Activated B cell treated with CpG ODN at 0.5 μM for 24 hours (primary cell): ENCODE measurements at regions not wholly inside any gene's neighbourhood (a gene's known extent, or its start where the extent isn't known, plus 50 kb on each side); places are given as distances from the start of the nearest gene placed in this dataset.

Experiments used
- ATAC-seq: fragments of 200-7000 bp; cut with Tn5 transposase; one replicate; pipeline ENCODE4 v1.10.0; 2021; ENCODE audit warnings: low read depth, mild to moderate bottlenecking, moderate library complexity
- CTCF ChIA-PET: fragments of 350-600 bp; sonication (Branson Sonifier 250); formaldehyde crosslinking; loops from one replicate; lab custom pipeline; 2021; ENCODE audit warnings: antibody characterized with exemption; lab: Charles Lee
- POLR2A ChIA-PET: fragments of 350-600 bp; sonication (Branson Sonifier 250); formaldehyde crosslinking; loops from one replicate; lab custom pipeline; 2021; ENCODE audit warnings: antibody characterized with exemption; lab: Charles Lee
- DNase-seq: peaks from one replicate; pipeline ENCODE4 v3.0.0; 2022
- H3K27ac Mint-ChIP-seq: one replicate; pipeline ENCODE4 v1.8.0; 2020; ENCODE audit warnings: mixed read lengths
- H3K27me3 Mint-ChIP-seq: one replicate; pipeline ENCODE4 v1.8.0; 2021; ENCODE audit warnings: mixed read lengths
- H3K36me3 Mint-ChIP-seq: one replicate; pipeline ENCODE4 v1.8.0; 2021; ENCODE audit warnings: low read depth, mixed read lengths
- H3K4me1 Mint-ChIP-seq: one replicate; pipeline ENCODE4 v1.8.0; 2021; ENCODE audit warnings: mixed read lengths
- H3K4me3 Mint-ChIP-seq: one replicate; pipeline ENCODE4 v1.8.0; 2020; ENCODE audit warnings: mild to moderate bottlenecking, mixed read lengths
- H3K9me3 Mint-ChIP-seq: one replicate; pipeline ENCODE4 v1.8.0; 2020; ENCODE audit warnings: mixed read lengths
- intact Hi-C: fragments of 100-400 bp; cut with micrococcal nuclease; formaldehyde crosslinking; loops from one replicate; pipeline ENCODE4 v1.15.1; 2024
- TF ChIP-seq, protein P1 (sequence below): fragments of 200-600 bp; IDR thresholded peaks from one replicate; pipeline ENCODE4 v1.8.0; 2022; ENCODE audit warnings: antibody characterized with exemption, mild to moderate bottlenecking

DNA sequence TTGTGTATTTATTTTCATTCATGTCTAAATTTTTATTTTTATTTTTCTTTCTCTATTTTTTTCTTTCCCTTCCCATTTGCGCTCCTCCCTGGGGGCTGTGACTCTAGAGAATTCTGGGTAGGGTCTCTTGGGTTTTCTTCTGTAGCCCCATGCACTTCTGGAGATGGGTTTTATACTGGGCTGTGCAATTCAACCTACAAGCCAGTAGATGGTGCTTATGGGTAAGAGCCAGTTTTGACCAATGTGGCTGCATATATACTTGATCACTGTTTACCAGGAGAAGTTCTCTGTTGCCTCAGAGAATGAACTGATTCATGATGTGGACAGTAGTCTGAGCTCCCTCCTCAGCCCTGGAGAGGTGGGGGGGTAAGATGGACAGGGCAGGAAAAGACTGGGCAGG lies 614.6 kb downstream of the PCDH19 start:
- Mint-ChIP-seq H3K9me3 (peaks cover 8% of the 10 kb centered on the region), H3K4me1 (no peaks in the 10 kb centered on the region), H3K36me3 (no peaks in the 10 kb centered on the region), H3K4me3 (no peak overlapping the region), H3K27me3 (no peaks in the 10 kb centered on the region), H3K27ac (no peak overlapping the region)
- ATAC-seq (no peak), DNase-seq (no peak)
- intact Hi-C loops = no loop called here
- CTCF ChIA-PET = no interaction called here
- POLR2A ChIA-PET = no interaction called here
- TF ChIP-seq, protein P1, sequence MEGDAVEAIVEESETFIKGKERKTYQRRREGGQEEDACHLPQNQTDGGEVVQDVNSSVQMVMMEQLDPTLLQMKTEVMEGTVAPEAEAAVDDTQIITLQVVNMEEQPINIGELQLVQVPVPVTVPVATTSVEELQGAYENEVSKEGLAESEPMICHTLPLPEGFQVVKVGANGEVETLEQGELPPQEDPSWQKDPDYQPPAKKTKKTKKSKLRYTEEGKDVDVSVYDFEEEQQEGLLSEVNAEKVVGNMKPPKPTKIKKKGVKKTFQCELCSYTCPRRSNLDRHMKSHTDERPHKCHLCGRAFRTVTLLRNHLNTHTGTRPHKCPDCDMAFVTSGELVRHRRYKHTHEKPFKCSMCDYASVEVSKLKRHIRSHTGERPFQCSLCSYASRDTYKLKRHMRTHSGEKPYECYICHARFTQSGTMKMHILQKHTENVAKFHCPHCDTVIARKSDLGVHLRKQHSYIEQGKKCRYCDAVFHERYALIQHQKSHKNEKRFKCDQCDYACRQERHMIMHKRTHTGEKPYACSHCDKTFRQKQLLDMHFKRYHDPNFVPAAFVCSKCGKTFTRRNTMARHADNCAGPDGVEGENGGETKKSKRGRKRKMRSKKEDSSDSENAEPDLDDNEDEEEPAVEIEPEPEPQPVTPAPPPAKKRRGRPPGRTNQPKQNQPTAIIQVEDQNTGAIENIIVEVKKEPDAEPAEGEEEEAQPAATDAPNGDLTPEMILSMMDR = no peak

DNA sequence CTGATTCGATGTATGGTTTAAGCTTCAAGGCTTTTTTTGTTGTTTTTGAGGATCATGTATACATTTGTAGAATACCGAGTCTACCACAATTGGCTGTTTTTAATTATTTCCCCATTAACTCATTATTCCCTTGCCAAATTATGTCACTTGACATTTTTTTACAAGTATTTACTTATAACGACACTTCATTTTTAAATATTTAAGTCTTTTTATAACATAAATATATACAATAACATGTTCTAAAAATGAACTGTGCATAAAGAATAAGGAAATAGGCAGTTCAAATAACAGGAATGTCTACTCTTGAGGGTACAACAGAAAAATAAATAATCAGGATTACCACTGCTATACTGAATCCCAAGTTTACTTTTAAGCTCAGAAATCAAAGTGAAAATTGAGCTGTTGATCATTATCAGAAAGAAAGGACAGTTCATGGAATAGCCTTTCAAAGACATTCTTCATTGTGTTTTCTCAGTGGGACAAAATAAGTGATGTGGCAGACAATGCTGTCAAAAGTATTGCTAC lies 627.5 kb downstream of the PCDH19 start:
- H3K4me1 Mint-ChIP-seq = no peaks in the 10 kb centered on the region
- H3K27me3 Mint-ChIP-seq = no peaks in the 10 kb centered on the region
- DNase-seq (no peak), ATAC-seq (no peak)
- TF ChIP-seq, protein P1 = no peak
- H3K27ac Mint-ChIP-seq = no peak overlapping the region
- no peak overlapping the region for H3K4me3 Mint-ChIP-seq
- no peaks in the 10 kb centered on the region for H3K9me3 Mint-ChIP-seq
- ChIA-PET POLR2A (no interaction called here), CTCF (no interaction called here)
- intact Hi-C loops = no loop called here
- H3K36me3 Mint-ChIP-seq = no peaks in the 10 kb centered on the region

DNA sequence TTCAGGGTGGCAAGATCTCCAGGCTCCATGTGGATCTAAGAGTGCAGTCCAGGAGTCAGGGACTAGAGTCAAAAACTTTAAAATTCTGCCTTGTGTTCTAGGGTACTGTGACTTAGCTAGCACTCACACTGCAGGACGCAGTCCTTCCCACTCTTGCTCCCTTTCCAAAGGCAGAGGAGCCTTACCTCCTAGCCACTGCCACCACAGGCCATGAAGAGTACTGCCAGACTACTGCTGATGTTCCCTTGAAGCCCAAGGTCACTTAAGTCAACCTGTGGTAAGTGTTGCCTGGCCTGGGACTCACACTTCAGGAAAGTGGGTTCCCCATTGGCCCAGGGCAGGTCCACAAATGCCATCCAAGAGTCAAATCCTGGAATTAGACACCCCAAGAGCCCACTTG lies 632.2 kb downstream of the PCDH19 start:
- ChIA-PET CTCF (no interaction called here), POLR2A (no interaction called here)
- ATAC-seq (no peak), DNase-seq (no peak)
- H3K36me3 Mint-ChIP-seq = no peaks in the 10 kb centered on the region
- no peak overlapping the region for H3K27ac Mint-ChIP-seq
- H3K27me3 Mint-ChIP-seq = no peaks in the 10 kb centered on the region
- TF ChIP-seq, protein P1 = no peak
- intact Hi-C loops = no loop called here
- H3K4me3 Mint-ChIP-seq = no peak overlapping the region
- no peaks in the 10 kb centered on the region for H3K4me1 Mint-ChIP-seq
- H3K9me3 Mint-ChIP-seq = no peaks in the 10 kb centered on the region

DNA sequence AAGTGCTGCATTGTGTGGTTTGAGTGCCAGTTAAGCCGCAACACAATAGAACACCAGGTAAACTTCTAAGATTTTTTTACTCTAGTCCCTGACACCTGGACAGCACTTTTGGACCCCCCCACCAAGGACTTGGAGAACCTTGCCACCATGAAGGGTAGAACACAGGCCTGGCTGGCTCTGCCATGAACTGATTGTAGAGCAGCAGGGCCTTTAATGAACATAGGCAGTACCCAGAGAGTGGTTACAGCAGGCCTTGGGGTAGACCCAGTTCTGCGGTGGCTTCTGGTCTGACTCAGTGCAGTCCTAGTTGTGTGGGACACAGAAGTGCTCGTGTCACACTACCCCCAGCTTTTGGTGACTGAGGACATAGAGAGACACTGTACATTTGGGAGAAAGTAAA lies 648.3 kb downstream of the PCDH19 start:
- no peaks in the 10 kb centered on the region for H3K27me3 Mint-ChIP-seq
- CTCF ChIA-PET = no interaction called here
- intact Hi-C loops = no loop called here

DNA sequence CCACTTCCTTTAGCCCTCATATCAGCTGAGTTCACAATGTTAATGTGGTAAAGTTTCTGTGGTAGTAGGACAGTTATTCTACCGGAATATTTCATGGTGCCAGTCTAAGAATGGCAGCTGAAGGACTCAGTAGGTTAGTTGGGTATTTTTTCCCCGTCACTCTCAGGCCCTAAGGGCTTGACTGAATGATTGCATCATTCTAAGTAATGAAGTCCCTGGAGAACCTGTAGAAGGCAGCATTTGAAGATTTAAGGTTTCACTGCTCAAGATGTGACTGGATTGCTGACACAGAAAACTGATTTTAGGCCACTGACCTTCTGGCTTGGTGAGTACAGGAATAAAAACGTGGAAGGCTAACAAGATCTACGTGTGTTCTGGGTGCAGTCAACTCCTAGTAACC lies 657.3 kb downstream of the PCDH19 start:
- Mint-ChIP-seq H3K4me1 (no peaks in the 10 kb centered on the region), H3K9me3 (no peaks in the 10 kb centered on the region), H3K36me3 (no peaks in the 10 kb centered on the region), H3K27me3 (no peaks in the 10 kb centered on the region), H3K27ac (no peak overlapping the region), H3K4me3 (no peak overlapping the region)
- TF ChIP-seq, protein P1 = no peak
- intact Hi-C loops = no loop called here
- CTCF ChIA-PET = no interaction called here
- POLR2A ChIA-PET = no interaction called here
- DNase-seq (no peak), ATAC-seq (no peak)

More for the DNA sequence above, 648.3 kb downstream of the PCDH19 start:
- no peak for DNase-seq
- peaks cover 4% of the 10 kb centered on the region for H3K9me3 Mint-ChIP-seq
- no peak overlapping the region for H3K27ac Mint-ChIP-seq
- H3K4me1 Mint-ChIP-seq = no peaks in the 10 kb centered on the region
- no peak for ATAC-seq
- POLR2A ChIA-PET = no interaction called here
- TF ChIP-seq, protein P1 = no peak
- H3K4me3 Mint-ChIP-seq = no peak overlapping the region
- no peaks in the 10 kb centered on the region for H3K36me3 Mint-ChIP-seq
